GM12878 (cell line): ENCODE measurements at regions not wholly inside any gene's neighbourhood (a gene's known extent, or its start where the extent isn't known, plus 50 kb on each side); places are given as distances from the start of the nearest gene placed in this dataset.

ENCODE experiments used
- ATAC-seq: fragments of 200-7000 bp; cut with Tn5 transposase; 3 replicates; pipeline ENCODE4 v1.9.1; 2020; ENCODE audit warnings: mild to moderate bottlenecking, moderate library complexity
- BruUV-seq: library from RNA; stranded (reverse); fragments of 400-500 nt; replicated peaks from 2 replicates; lab custom pipeline; 2021; lab: Mats Ljungman, UMichigan
- CTCF ChIA-PET: fragments of 300-600 bp; sonication (Branson Sonifier 250); formaldehyde crosslinking; extraction: SDS; loops from one replicate; lab custom pipeline; 2021; ENCODE audit warnings: inconsistent platforms; lab: Yijun Ruan, JAX
- POLR2A ChIA-PET: fragments of 350-600 bp; formaldehyde crosslinking; extraction: SDS; loops from one replicate; lab custom pipeline; 2021; ENCODE audit warnings: inconsistent platforms; lab: Charles Lee
- RAD21 ChIA-PET: fragments of 300-600 bp; sonication (Branson Sonifier 250); formaldehyde crosslinking; loops from one replicate; lab custom pipeline; 2023; ENCODE audit warnings: antibody characterized with exemption; ENCODE audit not compliant: unreplicated experiment; lab: Charles Lee
- SMC1A ChIA-PET: fragments of 300-600 bp; sonication (Branson Sonifier 250); formaldehyde crosslinking; loops from one replicate; lab custom pipeline; 2023; ENCODE audit not compliant: unreplicated experiment, uncharacterized antibody; lab: Charles Lee
- DNase-seq: peaks from one replicate; pipeline ENCODE4 v3.0.0-alpha.2; 2011; ENCODE audit warnings: low read depth, low spot score
- FAIRE-seq: peaks from 3 replicates; lab custom pipeline; 2011; peaks lifted over from hg19 to GRCh38; lab: Jason Lieb, UNC
- H2AFZ ChIP-seq: 2 replicates; pipeline ENCODE4 v1.6.0; 2011; ENCODE audit warnings: low read depth, low read length, control low read depth; ENCODE audit not compliant: control insufficient read depth
- H3K27ac ChIP-seq: 2 replicates; pipeline ENCODE4 v1.5.1; 2011; ENCODE audit warnings: control low read depth; ENCODE audit not compliant: control insufficient read depth, insufficient read depth
- H3K27me3 ChIP-seq, 2 experiments: replicated peaks in 1 of 2; 2 replicates each; pipeline versions ENCODE4 v1.6.0 to v1.6.1; 2011; ENCODE audit warnings: low read length in 1 of 2; ENCODE audit not compliant: control insufficient read depth in 2 of 2, insufficient read depth in 2 of 2
- H3K36me3 ChIP-seq, 2 experiments: 2 replicates each; pipeline ENCODE4 v1.5.1; 2011; ENCODE audit warnings: low read length in 1 of 2; ENCODE audit not compliant: control insufficient read depth in 2 of 2, insufficient read depth in 2 of 2
- H3K4me1 ChIP-seq: 2 replicates; pipeline ENCODE4 v1.6.1; 2011; ENCODE audit warnings: mild to moderate bottlenecking, low read length, moderate library complexity, mixed read lengths; ENCODE audit not compliant: control insufficient read depth, insufficient read depth
- H3K4me2 ChIP-seq: 2 replicates; pipeline ENCODE4 v1.6.0; 2011; ENCODE audit warnings: control low read depth; ENCODE audit not compliant: control insufficient read depth, insufficient read depth
- H3K4me3 ChIP-seq: fragments of 200-600 bp; sonication (generic); 2 replicates; pipeline ENCODE4 v1.5.1; 2016
- H3K79me2 ChIP-seq: 2 replicates; pipeline ENCODE4 v1.6.0; 2011; ENCODE audit warnings: low read length; ENCODE audit not compliant: control insufficient read depth, insufficient read depth
- H3K9ac ChIP-seq: 2 replicates; pipeline ENCODE4 v1.8.0; 2011; ENCODE audit warnings: low read length, control low read depth, mixed read lengths; ENCODE audit not compliant: control insufficient read depth, insufficient read depth
- H3K9me3 ChIP-seq: replicated peaks from 3 replicates; pipeline ENCODE4 v1.5.1; 2011; ENCODE audit warnings: mild to moderate bottlenecking, low read length; ENCODE audit not compliant: control insufficient read depth, insufficient read depth
- H4K20me1 ChIP-seq: 2 replicates; pipeline ENCODE4 v1.6.0; 2011; ENCODE audit not compliant: control insufficient read depth, insufficient read depth
- EGR1 ChIP-seq, 2 experiments: IDR thresholded peaks; 1 replicate in 1 of 2; 2 replicates in 1 of 2; pipeline ENCODE4 v1.6.1; 2011 to 2012; ENCODE audit warnings: low read depth in 2 of 2, low read length in 2 of 2, borderline replicate concordance in 1 of 2, mild to moderate bottlenecking in 1 of 2, moderate library complexity in 1 of 2
- EP300 ChIP-seq, 2 experiments: fragments of 150-350 bp in 1 of 2; IDR thresholded peaks; 2 replicates each; pipeline ENCODE4 v1.6.1; 2011 to 2012; ENCODE audit warnings: low read depth in 2 of 2, low read length in 2 of 2, borderline replicate concordance in 1 of 2, improper control_type of control experiment in 1 of 2, inconsistent platforms in 1 of 2; ENCODE audit not compliant: control insufficient read depth in 1 of 2
- ESRRA ChIP-seq: IDR thresholded peaks from 2 replicates; pipeline ENCODE4 v1.6.1; 2012; ENCODE audit warnings: mild to moderate bottlenecking, low read length, improper control_type of control experiment
- HDAC6 ChIP-seq: fragments of 200-600 bp; sonication (generic); IDR thresholded peaks from one replicate; pipeline ENCODE4 v1.8.0; 2017; ENCODE audit warnings: antibody characterized with exemption; ENCODE audit not compliant: unreplicated experiment
- MEF2A ChIP-seq: IDR thresholded peaks from 2 replicates; pipeline ENCODE4 v1.6.1; 2011; ENCODE audit warnings: low read depth, mild to moderate bottlenecking, low read length, moderate library complexity; ENCODE audit not compliant: insufficient read depth
- NR2C2 ChIP-seq: IDR thresholded peaks from 2 replicates; pipeline ENCODE4 v1.6.1; 2011; ENCODE audit warnings: borderline replicate concordance, low read depth; ENCODE audit not compliant: control insufficient read depth, insufficient read length
- POLR2AphosphoS2 ChIP-seq: IDR thresholded peaks from 2 replicates; pipeline ENCODE4 v1.6.1; 2011; ENCODE audit warnings: low read depth, mild to moderate bottlenecking, low read length, improper control_type of control experiment, moderate library complexity
- RBBP5 ChIP-seq: fragments of 200-600 bp; sonication (generic); conservative IDR thresholded peaks from 2 replicates; pipeline ENCODE4 v1.6.1; 2016
- STAT3 ChIP-seq: IDR thresholded peaks from 2 replicates; pipeline ENCODE4 v1.6.1; 2011; ENCODE audit warnings: low read depth, low read length, improper control_type of control experiment
- WGBS: methylation state at CpG from one replicate; pipeline ENCODE4 v1.1.6; 2016; ENCODE audit warnings: low lambda C conversion rate; ENCODE audit not compliant: insufficient replicate concordance, insufficient coverage; ENCODE audit errors: missing lambda C conversion rate; 5-methylcytosine and 5-hydroxymethylcytosine counted together
- in situ Hi-C: fragments of 300-500 bp; cut with MboI; formaldehyde crosslinking; loops from 9 replicates; pipeline ENCODE4 v1.14.3; 2018; ENCODE audit warnings: mixed read lengths
- intact Hi-C: fragments of 100-400 bp; cut with micrococcal nuclease; formaldehyde crosslinking; loops from one replicate; pipeline ENCODE4 v1.14.2; 2022; ENCODE audit not compliant: unreplicated experiment
- TF ChIP-seq, protein P1 (sequence below): fragments of 450-650 bp; IDR thresholded peaks from 2 replicates; pipeline ENCODE4 v1.6.1; 2017; ENCODE audit warnings: antibody characterized with exemption, mild to moderate bottlenecking, moderate library complexity
- TF ChIP-seq, protein P2 (sequence below): fragments of 450-650 bp; IDR thresholded peaks from 2 replicates; pipeline ENCODE4 v1.6.1; 2017; ENCODE audit warnings: mild to moderate bottlenecking
- TF ChIP-seq, protein P3 (sequence below): IDR thresholded peaks from 2 replicates; pipeline ENCODE4 v1.6.1; 2011; ENCODE audit warnings: borderline replicate concordance, low read depth, mild to moderate bottlenecking, moderate library complexity, low read length; ENCODE audit not compliant: insufficient read depth, poor library complexity, severe bottlenecking
- TF ChIP-seq, protein P4 (sequence below): fragments of 450-650 bp; IDR thresholded peaks from 2 replicates; pipeline ENCODE4 v1.6.1; 2016; ENCODE audit warnings: mild to moderate bottlenecking
- TF ChIP-seq, protein P5 (sequence below): IDR thresholded peaks from 2 replicates; pipeline ENCODE4 v1.6.1; 2011; ENCODE audit warnings: low read depth, low read length, improper control_type of control experiment, borderline replicate concordance

DNA sequence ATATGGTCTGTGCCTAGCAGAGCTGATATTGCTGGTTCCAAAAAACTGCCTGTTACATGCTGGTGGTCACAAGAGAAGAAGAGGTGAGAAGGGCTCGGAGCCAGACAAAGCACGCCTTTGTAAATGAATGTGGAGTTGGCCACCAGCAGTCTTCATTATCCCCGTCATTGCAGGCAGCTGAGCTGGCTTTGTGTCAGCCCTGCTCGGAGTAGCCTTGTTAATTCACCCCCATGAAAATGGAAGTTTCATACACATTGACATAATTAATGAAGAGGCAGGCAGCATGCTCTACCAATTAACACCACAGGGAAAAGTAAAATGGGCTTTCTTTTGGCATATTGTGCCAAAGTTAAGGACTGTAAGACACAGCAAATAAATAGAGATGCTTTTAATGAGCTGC, 113.7 kb upstream of the RBFOX1 start (continued):
- TF ChIP-seq, protein P1, sequence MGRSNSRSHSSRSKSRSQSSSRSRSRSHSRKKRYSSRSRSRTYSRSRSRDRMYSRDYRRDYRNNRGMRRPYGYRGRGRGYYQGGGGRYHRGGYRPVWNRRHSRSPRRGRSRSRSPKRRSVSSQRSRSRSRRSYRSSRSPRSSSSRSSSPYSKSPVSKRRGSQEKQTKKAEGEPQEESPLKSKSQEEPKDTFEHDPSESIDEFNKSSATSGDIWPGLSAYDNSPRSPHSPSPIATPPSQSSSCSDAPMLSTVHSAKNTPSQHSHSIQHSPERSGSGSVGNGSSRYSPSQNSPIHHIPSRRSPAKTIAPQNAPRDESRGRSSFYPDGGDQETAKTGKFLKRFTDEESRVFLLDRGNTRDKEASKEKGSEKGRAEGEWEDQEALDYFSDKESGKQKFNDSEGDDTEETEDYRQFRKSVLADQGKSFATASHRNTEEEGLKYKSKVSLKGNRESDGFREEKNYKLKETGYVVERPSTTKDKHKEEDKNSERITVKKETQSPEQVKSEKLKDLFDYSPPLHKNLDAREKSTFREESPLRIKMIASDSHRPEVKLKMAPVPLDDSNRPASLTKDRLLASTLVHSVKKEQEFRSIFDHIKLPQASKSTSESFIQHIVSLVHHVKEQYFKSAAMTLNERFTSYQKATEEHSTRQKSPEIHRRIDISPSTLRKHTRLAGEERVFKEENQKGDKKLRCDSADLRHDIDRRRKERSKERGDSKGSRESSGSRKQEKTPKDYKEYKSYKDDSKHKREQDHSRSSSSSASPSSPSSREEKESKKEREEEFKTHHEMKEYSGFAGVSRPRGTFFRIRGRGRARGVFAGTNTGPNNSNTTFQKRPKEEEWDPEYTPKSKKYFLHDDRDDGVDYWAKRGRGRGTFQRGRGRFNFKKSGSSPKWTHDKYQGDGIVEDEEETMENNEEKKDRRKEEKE: no peak
- no peak for TF ChIP-seq ESRRA
- no peak for TF ChIP-seq EGR1 (IDR thresholded peaks at IDR 0.05; ENCODE audit: borderline replicate concordance in 1 of 2, low read depth in 2 of 2, low read length in 2 of 2)
- TF ChIP-seq, protein P2, sequence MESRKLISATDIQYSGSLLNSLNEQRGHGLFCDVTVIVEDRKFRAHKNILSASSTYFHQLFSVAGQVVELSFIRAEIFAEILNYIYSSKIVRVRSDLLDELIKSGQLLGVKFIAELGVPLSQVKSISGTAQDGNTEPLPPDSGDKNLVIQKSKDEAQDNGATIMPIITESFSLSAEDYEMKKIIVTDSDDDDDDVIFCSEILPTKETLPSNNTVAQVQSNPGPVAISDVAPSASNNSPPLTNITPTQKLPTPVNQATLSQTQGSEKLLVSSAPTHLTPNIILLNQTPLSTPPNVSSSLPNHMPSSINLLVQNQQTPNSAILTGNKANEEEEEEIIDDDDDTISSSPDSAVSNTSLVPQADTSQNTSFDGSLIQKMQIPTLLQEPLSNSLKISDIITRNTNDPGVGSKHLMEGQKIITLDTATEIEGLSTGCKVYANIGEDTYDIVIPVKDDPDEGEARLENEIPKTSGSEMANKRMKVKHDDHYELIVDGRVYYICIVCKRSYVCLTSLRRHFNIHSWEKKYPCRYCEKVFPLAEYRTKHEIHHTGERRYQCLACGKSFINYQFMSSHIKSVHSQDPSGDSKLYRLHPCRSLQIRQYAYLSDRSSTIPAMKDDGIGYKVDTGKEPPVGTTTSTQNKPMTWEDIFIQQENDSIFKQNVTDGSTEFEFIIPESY: no peak
- no peak for TF ChIP-seq STAT3
- TF ChIP-seq, all 136 proteins: peak for 0

DNA sequence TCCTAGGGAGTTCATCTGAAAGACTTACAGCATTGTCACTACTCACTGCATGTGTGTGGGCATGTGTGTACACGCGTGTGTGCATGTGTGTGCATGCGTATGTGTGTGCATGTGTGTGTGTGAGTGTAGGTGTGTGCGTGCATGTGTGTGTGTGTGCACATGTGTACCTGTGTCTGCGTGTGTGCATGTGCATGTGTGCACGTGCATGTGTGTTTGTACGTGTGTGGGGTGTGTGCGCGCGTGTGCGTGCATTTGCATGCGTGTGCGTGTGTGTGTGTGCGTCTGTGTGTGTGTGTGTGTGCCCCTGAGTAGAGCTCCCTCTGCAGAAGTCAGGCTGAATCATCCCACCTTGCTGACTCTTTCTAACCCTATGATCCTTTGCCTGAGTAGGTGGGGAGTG, 114.8 kb upstream of the RBFOX1 start:
- H3K27ac ChIP-seq: no peak overlapping the region
- RAD21 ChIA-PET: interaction anchor here (0.6 kb wide), 1 partner anchor 39 kb away, joined by 3 read pairs; no protein-coding TSS in a partner anchor
- intact Hi-C loops: no loop called here
- H2AFZ ChIP-seq: no peak overlapping the region
- H3K27me3 ChIP-seq: no peaks in the 10 kb centered on the region
- DNase-seq (no peak), ATAC-seq (no peak), FAIRE-seq (no peak)
- in situ Hi-C loops: no loop called here
- no peaks in the 10 kb centered on the region; the same call in 2 of the 3 replicates for H3K9me3 ChIP-seq
- no peaks in the 10 kb centered on the region for H3K4me1 ChIP-seq
- POLR2A ChIA-PET: no interaction called here
- H3K36me3 ChIP-seq: no peaks in the 10 kb centered on the region
- H3K79me2 ChIP-seq: no peaks in the 10 kb centered on the region
- no TSS peak for BruUV-seq
- no peaks in the 10 kb centered on the region for H4K20me1 ChIP-seq
- no peak overlapping the region for H3K4me3 ChIP-seq
- SMC1A ChIA-PET: no interaction called here
- CTCF ChIA-PET: no interaction called here
- 72% methylated on average over 14 of the region's 14 CpGs for WGBS
- H3K4me2 ChIP-seq: no peak overlapping the region
- no peak overlapping the region for H3K9ac ChIP-seq
- TF ChIP-seq NR2C2 (no peak), HDAC6 (no peak), POLR2AphosphoS2 (no peak), RBBP5 (no peak), EP300 (IDR thresholded peaks at IDR 0.05; ENCODE audit: borderline replicate concordance in 1 of 2, control insufficient read depth in 1 of 2, low read depth in 2 of 2, low read length in 2 of 2) (no peak), MEF2A (no peak)
- TF ChIP-seq, protein P3, sequence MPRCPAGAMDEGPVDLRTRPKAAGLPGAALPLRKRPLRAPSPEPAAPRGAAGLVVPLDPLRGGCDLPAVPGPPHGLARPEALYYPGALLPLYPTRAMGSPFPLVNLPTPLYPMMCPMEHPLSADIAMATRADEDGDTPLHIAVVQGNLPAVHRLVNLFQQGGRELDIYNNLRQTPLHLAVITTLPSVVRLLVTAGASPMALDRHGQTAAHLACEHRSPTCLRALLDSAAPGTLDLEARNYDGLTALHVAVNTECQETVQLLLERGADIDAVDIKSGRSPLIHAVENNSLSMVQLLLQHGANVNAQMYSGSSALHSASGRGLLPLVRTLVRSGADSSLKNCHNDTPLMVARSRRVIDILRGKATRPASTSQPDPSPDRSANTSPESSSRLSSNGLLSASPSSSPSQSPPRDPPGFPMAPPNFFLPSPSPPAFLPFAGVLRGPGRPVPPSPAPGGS: peak; percentile 79
- TF ChIP-seq, protein P4, sequence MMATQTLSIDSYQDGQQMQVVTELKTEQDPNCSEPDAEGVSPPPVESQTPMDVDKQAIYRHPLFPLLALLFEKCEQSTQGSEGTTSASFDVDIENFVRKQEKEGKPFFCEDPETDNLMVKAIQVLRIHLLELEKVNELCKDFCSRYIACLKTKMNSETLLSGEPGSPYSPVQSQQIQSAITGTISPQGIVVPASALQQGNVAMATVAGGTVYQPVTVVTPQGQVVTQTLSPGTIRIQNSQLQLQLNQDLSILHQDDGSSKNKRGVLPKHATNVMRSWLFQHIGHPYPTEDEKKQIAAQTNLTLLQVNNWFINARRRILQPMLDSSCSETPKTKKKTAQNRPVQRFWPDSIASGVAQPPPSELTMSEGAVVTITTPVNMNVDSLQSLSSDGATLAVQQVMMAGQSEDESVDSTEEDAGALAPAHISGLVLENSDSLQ: no peak
- TF ChIP-seq, protein P5, sequence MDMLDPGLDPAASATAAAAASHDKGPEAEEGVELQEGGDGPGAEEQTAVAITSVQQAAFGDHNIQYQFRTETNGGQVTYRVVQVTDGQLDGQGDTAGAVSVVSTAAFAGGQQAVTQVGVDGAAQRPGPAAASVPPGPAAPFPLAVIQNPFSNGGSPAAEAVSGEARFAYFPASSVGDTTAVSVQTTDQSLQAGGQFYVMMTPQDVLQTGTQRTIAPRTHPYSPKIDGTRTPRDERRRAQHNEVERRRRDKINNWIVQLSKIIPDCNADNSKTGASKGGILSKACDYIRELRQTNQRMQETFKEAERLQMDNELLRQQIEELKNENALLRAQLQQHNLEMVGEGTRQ: no peak
